WTC11 (cell line): ENCODE measurements at regions not wholly inside any gene's neighbourhood (a gene's known extent, or its start where the extent isn't known, plus 50 kb on each side); places are given as distances from the start of the nearest gene placed in this dataset.

Experiments used
- ATAC-seq: fragments of 200-7000 bp; cut with Tn5 transposase; 2 replicates; pipeline ENCODE4 v1.10.0; 2021; ENCODE audit warnings: mild to moderate bottlenecking, moderate library complexity
- CTCF ChIA-PET: fragments of 300-600 bp; sonication (Branson Sonifier 250); formaldehyde crosslinking; loops from one replicate; lab custom pipeline; 2021; ENCODE audit warnings: antibody characterized with exemption; lab: Charles Lee
- POLR2A ChIA-PET: fragments of 350-600 bp; sonication (Branson Sonifier 250); formaldehyde crosslinking; loops from one replicate; lab custom pipeline; 2021; ENCODE audit warnings: antibody characterized with exemption; lab: Charles Lee
- DNase-seq: peaks from one replicate; pipeline ENCODE4 v3.0.0; 2021; ENCODE audit warnings: low spot score
- H3K27ac Mint-ChIP-seq: 2 replicates; pipeline ENCODE4 v1.8.0; 2021; ENCODE audit warnings: mixed read lengths
- H3K27me3 Mint-ChIP-seq: 2 replicates; pipeline ENCODE4 v1.8.0; 2021; ENCODE audit warnings: low read depth, mild to moderate bottlenecking, moderate library complexity, mixed read lengths
- H3K36me3 Mint-ChIP-seq: 2 replicates; pipeline ENCODE4 v1.8.0; 2021; ENCODE audit warnings: mixed read lengths
- H3K4me1 Mint-ChIP-seq: 2 replicates; pipeline ENCODE4 v1.8.0; 2022; ENCODE audit warnings: mixed read lengths
- H3K4me3 Mint-ChIP-seq: 2 replicates; pipeline ENCODE4 v1.8.0; 2021; ENCODE audit warnings: mild to moderate bottlenecking, moderate library complexity, mixed read lengths
- H3K9me3 Mint-ChIP-seq: 2 replicates; pipeline ENCODE4 v1.8.0; 2021; ENCODE audit warnings: mixed read lengths
- ATF1 ChIP-seq: sonication (generic); formaldehyde crosslinking; IDR thresholded peaks from 2 replicates; pipeline ENCODE4 v1.8.1; 2023; ENCODE audit warnings: mild to moderate bottlenecking, moderate library complexity, missing genetic modification reagents
- CBFB ChIP-seq: sonication (generic); formaldehyde crosslinking; IDR thresholded peaks from 2 replicates; pipeline ENCODE4 v1.8.1; 2022; ENCODE audit warnings: mild to moderate bottlenecking, low read depth, missing genetic modification reagents
- CREB1 ChIP-seq: sonication (generic); formaldehyde crosslinking; IDR thresholded peaks from 2 replicates; pipeline ENCODE4 v1.8.0; 2023; ENCODE audit warnings: mild to moderate bottlenecking, missing genetic modification reagents
- CREM ChIP-seq: sonication (generic); formaldehyde crosslinking; IDR thresholded peaks from 2 replicates; pipeline ENCODE4 v1.8.1; 2022; ENCODE audit warnings: mild to moderate bottlenecking, missing genetic modification reagents, moderate library complexity
- EMX1 ChIP-seq: fragments of 250-450 bp; sonication (Bioruptor Pico); IDR thresholded peaks from 2 replicates; pipeline ENCODE4 v1.8.0; 2021; ENCODE audit warnings: mild to moderate bottlenecking
- FOXK1 ChIP-seq: sonication (generic); formaldehyde crosslinking; IDR thresholded peaks from 2 replicates; pipeline ENCODE4 v1.8.0; 2022; ENCODE audit warnings: mild to moderate bottlenecking, moderate library complexity, missing genetic modification reagents
- FOXP1 ChIP-seq: sonication (generic); formaldehyde crosslinking; IDR thresholded peaks from 2 replicates; pipeline ENCODE4 v1.8.0; 2022; ENCODE audit warnings: missing genetic modification reagents, mild to moderate bottlenecking, moderate library complexity, borderline replicate concordance
- GRHL2 ChIP-seq: fragments of 250-450 bp; sonication (Bioruptor Pico); IDR thresholded peaks from 2 replicates; pipeline ENCODE4 v1.8.0; 2022; ENCODE audit warnings: mild to moderate bottlenecking, moderate library complexity; ENCODE audit not compliant: insufficient replicate concordance, severe bottlenecking
- IRF2 ChIP-seq: sonication (generic); formaldehyde crosslinking; IDR thresholded peaks from 2 replicates; pipeline ENCODE4 v1.8.0; 2022; ENCODE audit warnings: low read depth, missing genetic modification reagents, borderline replicate concordance
- KAT7 ChIP-seq: sonication (generic); formaldehyde crosslinking; IDR thresholded peaks from 2 replicates; pipeline ENCODE4 v1.8.1; 2023; ENCODE audit warnings: missing genetic modification reagents, mild to moderate bottlenecking, borderline replicate concordance
- MYBL2 ChIP-seq: sonication (generic); formaldehyde crosslinking; IDR thresholded peaks from 2 replicates; pipeline ENCODE4 v1.8.1; 2023; ENCODE audit warnings: mild to moderate bottlenecking, moderate library complexity, missing genetic modification reagents
- NFATC4 ChIP-seq: fragments of 250-450 bp; sonication (Bioruptor Pico); IDR thresholded peaks from 2 replicates; pipeline ENCODE4 v1.9.0; 2021; ENCODE audit warnings: mild to moderate bottlenecking
- NFE2L1 ChIP-seq: sonication (generic); formaldehyde crosslinking; IDR thresholded peaks from 2 replicates; pipeline ENCODE4 v1.8.1; 2023; ENCODE audit warnings: missing genetic modification reagents
- NR1H2 ChIP-seq: sonication (generic); formaldehyde crosslinking; IDR thresholded peaks from 2 replicates; pipeline ENCODE4 v1.9.0; 2021; ENCODE audit warnings: mild to moderate bottlenecking, moderate library complexity, missing genetic modification reagents
- PREB ChIP-seq: sonication (generic); formaldehyde crosslinking; IDR thresholded peaks from 2 replicates; pipeline ENCODE4 v1.8.1; 2022; ENCODE audit warnings: mild to moderate bottlenecking, missing genetic modification reagents, moderate library complexity, borderline replicate concordance
- PRRX2 ChIP-seq: fragments of 250-450 bp; sonication (Bioruptor Pico); IDR thresholded peaks from 2 replicates; pipeline ENCODE4 v1.8.0; 2021; ENCODE audit warnings: mild to moderate bottlenecking
- SP1 ChIP-seq: sonication (generic); formaldehyde crosslinking; conservative IDR thresholded peaks from 2 replicates; pipeline ENCODE4 v1.8.1; 2022; ENCODE audit warnings: missing genetic modification reagents
- ZBTB43 ChIP-seq: sonication (generic); formaldehyde crosslinking; IDR thresholded peaks from 2 replicates; pipeline ENCODE4 v1.8.1; 2023; ENCODE audit warnings: mild to moderate bottlenecking, missing genetic modification reagents
- ZNF219 ChIP-seq: sonication (generic); formaldehyde crosslinking; IDR thresholded peaks from 2 replicates; pipeline ENCODE4 v1.8.0; 2023; ENCODE audit warnings: missing genetic modification reagents, mild to moderate bottlenecking, borderline replicate concordance
- ZNF423 ChIP-seq: fragments of 250-450 bp; sonication (Bioruptor Pico); IDR thresholded peaks from 2 replicates; pipeline ENCODE4 v2.1.2; 2022; ENCODE audit warnings: mild to moderate bottlenecking, moderate library complexity
- TF ChIP-seq, protein P1 (sequence below): sonication (generic); formaldehyde crosslinking; IDR thresholded peaks from 2 replicates; pipeline ENCODE4 v1.8.1; 2022; ENCODE audit warnings: mild to moderate bottlenecking, moderate library complexity, missing genetic modification reagents
- TF ChIP-seq, protein P2 (sequence below): sonication (generic); formaldehyde crosslinking; IDR thresholded peaks from 2 replicates; pipeline ENCODE4 v1.8.0; 2023; ENCODE audit warnings: missing genetic modification reagents
- TF ChIP-seq, protein P3 (sequence below): sonication (generic); formaldehyde crosslinking; IDR thresholded peaks from 2 replicates; pipeline ENCODE4 v1.8.1; 2022; ENCODE audit warnings: low read depth, missing genetic modification reagents, borderline replicate concordance
- TF ChIP-seq, protein P4 (sequence below): fragments of 250-450 bp; sonication (Bioruptor Pico); IDR thresholded peaks from 2 replicates; pipeline ENCODE4 v1.9.0; 2021; ENCODE audit warnings: mild to moderate bottlenecking
- TF ChIP-seq, protein P5 (sequence below): sonication (generic); formaldehyde crosslinking; IDR thresholded peaks from 2 replicates; pipeline ENCODE4 v1.8.0; 2022; ENCODE audit warnings: mild to moderate bottlenecking, missing genetic modification reagents

DNA sequence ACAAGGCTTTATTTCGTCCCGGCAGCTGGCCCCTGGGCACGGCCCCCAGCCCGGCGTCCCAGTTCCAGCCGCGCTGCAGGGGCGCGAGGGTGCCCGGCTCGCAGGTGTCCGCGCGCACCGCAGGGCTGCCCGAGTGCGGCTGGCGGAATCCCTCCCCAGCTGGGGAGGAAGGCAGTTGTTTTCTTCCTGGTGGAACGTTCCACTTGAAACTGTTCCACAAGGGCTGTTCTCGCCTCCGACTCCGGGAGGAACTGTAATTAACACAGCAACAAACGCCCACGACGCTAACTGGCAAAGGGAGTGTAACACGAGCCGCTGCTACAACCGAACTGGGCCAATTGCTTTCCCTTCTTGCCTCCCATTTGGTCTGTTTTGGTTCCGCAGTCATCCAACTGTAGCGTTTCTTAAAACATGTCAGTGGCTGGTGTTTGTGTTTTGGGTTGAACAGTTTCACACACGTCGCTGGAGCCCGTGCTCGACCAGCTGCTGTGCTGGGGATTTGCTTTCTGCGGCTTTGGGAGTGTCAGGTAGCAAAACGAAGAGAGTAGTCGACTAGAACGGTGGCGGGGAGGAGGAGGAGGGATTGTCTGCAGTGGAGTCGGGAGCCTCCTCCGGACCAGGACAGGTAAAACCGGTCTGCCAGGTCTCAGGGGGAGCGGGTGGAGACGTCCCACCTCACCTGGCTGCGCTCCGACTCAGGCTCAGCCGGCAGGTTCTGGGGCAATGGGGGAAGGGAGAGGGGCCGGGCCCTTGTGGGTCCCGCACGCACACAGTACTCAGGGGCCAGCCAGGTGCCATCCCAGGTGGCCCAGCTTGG is 131.6 kb upstream of the NIPBL start:
- DNase-seq, result peak; percentile 95
- peaks cover 7% of the 10 kb centered on the region; the same call in 1 of the 2 replicates for H3K9me3 Mint-ChIP-seq
- peaks cover 9% of the 10 kb centered on the region for H3K27me3 Mint-ChIP-seq
- H3K4me3 Mint-ChIP-seq, result peak overlapping the region; percentile 95
- POLR2A ChIA-PET, result interaction anchor here (0.6 to 1.5 kb wide), 5 partner anchors 130 to 504 kb away, joined by 3 to 5 read pairs (median 4); partner anchors contain the start of genes CPLANE1 and NIPBL
- peak; percentile 84 for ATAC-seq
- peaks cover 32% of the 10 kb centered on the region for H3K4me1 Mint-ChIP-seq
- CTCF ChIA-PET, result interaction anchor here (0.6 to 2.4 kb wide), 19 partner anchors 8 to 261 kb away, joined by 3 to 23 read pairs (median 5); partner anchors contain the start of gene NIPBL
- no peaks in the 10 kb centered on the region for H3K36me3 Mint-ChIP-seq
- H3K27ac Mint-ChIP-seq, result peak overlapping the region; percentile 100
- no peak; the same call in 1 of the 2 replicates for TF ChIP-seq KAT7 (CRISPR knock-in tag)
- peak; percentile 67; the same call in 1 of the 2 replicates for TF ChIP-seq CREM (CRISPR knock-in tag)
- peak; percentile 88 for TF ChIP-seq SP1 (CRISPR knock-in tag)
- TF ChIP-seq, protein P1, sequence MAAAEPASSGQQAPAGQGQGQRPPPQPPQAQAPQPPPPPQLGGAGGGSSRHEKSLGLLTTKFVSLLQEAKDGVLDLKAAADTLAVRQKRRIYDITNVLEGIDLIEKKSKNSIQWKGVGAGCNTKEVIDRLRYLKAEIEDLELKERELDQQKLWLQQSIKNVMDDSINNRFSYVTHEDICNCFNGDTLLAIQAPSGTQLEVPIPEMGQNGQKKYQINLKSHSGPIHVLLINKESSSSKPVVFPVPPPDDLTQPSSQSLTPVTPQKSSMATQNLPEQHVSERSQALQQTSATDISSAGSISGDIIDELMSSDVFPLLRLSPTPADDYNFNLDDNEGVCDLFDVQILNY (CRISPR knock-in tag), result peak; percentile 61; the same call in 1 of the 2 replicates
- TF ChIP-seq PRRX2 (CRISPR knock-in tag), result no peak
- TF ChIP-seq, protein P2, sequence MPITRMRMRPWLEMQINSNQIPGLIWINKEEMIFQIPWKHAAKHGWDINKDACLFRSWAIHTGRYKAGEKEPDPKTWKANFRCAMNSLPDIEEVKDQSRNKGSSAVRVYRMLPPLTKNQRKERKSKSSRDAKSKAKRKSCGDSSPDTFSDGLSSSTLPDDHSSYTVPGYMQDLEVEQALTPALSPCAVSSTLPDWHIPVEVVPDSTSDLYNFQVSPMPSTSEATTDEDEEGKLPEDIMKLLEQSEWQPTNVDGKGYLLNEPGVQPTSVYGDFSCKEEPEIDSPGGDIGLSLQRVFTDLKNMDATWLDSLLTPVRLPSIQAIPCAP (CRISPR knock-in tag), result no peak
- peak; percentile 91; the same call in 1 of the 2 replicates for TF ChIP-seq ZBTB43 (CRISPR knock-in tag)
- 0 out of 2 replicates have a peak, but pooled peaks have one; percentile 74 for TF ChIP-seq MYBL2 (CRISPR knock-in tag)
- TF ChIP-seq ATF1 (CRISPR knock-in tag), result 0 out of 2 replicates have a peak, but pooled peaks have one; percentile 53
- TF ChIP-seq, protein P3, sequence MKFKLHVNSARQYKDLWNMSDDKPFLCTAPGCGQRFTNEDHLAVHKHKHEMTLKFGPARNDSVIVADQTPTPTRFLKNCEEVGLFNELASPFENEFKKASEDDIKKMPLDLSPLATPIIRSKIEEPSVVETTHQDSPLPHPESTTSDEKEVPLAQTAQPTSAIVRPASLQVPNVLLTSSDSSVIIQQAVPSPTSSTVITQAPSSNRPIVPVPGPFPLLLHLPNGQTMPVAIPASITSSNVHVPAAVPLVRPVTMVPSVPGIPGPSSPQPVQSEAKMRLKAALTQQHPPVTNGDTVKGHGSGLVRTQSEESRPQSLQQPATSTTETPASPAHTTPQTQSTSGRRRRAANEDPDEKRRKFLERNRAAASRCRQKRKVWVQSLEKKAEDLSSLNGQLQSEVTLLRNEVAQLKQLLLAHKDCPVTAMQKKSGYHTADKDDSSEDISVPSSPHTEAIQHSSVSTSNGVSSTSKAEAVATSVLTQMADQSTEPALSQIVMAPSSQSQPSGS, result no peak
- no peak for TF ChIP-seq PREB (CRISPR knock-in tag)
- TF ChIP-seq EMX1 (CRISPR knock-in tag), result no peak
- TF ChIP-seq, protein P4, sequence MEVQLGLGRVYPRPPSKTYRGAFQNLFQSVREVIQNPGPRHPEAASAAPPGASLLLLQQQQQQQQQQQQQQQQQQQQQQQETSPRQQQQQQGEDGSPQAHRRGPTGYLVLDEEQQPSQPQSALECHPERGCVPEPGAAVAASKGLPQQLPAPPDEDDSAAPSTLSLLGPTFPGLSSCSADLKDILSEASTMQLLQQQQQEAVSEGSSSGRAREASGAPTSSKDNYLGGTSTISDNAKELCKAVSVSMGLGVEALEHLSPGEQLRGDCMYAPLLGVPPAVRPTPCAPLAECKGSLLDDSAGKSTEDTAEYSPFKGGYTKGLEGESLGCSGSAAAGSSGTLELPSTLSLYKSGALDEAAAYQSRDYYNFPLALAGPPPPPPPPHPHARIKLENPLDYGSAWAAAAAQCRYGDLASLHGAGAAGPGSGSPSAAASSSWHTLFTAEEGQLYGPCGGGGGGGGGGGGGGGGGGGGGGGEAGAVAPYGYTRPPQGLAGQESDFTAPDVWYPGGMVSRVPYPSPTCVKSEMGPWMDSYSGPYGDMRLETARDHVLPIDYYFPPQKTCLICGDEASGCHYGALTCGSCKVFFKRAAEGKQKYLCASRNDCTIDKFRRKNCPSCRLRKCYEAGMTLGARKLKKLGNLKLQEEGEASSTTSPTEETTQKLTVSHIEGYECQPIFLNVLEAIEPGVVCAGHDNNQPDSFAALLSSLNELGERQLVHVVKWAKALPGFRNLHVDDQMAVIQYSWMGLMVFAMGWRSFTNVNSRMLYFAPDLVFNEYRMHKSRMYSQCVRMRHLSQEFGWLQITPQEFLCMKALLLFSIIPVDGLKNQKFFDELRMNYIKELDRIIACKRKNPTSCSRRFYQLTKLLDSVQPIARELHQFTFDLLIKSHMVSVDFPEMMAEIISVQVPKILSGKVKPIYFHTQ (CRISPR knock-in tag), result no peak
- TF ChIP-seq, protein P5, sequence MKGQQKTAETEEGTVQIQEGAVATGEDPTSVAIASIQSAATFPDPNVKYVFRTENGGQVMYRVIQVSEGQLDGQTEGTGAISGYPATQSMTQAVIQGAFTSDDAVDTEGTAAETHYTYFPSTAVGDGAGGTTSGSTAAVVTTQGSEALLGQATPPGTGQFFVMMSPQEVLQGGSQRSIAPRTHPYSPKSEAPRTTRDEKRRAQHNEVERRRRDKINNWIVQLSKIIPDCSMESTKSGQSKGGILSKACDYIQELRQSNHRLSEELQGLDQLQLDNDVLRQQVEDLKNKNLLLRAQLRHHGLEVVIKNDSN (CRISPR knock-in tag), result peak; percentile 57; the same call in 1 of the 2 replicates
- peak; percentile 80; the same call in 1 of the 2 replicates for TF ChIP-seq FOXP1 (CRISPR knock-in tag)
- no peak; the same call in 1 of the 2 replicates for TF ChIP-seq CREB1 (CRISPR knock-in tag)
- TF ChIP-seq IRF2 (CRISPR knock-in tag), result 0 out of 2 replicates have a peak, but pooled peaks have one; percentile 33
- TF ChIP-seq CBFB (CRISPR knock-in tag), result 0 out of 2 replicates have a peak, but pooled peaks have one; percentile 69
- peak; percentile 74 for TF ChIP-seq FOXK1 (CRISPR knock-in tag)
- no peak for TF ChIP-seq ZNF219
- TF ChIP-seq ZNF423 (CRISPR knock-in tag), result peak; percentile 87
- no peak for TF ChIP-seq NFATC4 (CRISPR knock-in tag)
- peak; percentile 65 for TF ChIP-seq GRHL2 (CRISPR knock-in tag)
- peak; percentile 70; the same call in 1 of the 2 replicates for TF ChIP-seq NFE2L1 (CRISPR knock-in tag)
- TF ChIP-seq NR1H2 (CRISPR knock-in tag), result peak; percentile 55; the same call in 1 of the 2 replicates
